ENCODE measurements at regions not wholly inside any gene's neighbourhood (a gene's known extent, or its start where the extent isn't known, plus 50 kb on each side); places are given as distances from the start of the nearest gene placed in this dataset.
"Not testable (repeated sequence)": the region's sequence is repeated elsewhere in the genome, so short reads cannot be mapped to it uniquely, and the experiment has no call there.

- no peaks in the 10 kb centered on the region for H3K27me3 Mint-ChIP-seq
- H3K4me1 Mint-ChIP-seq: no peaks in the 10 kb centered on the region
- H3K9me3 Mint-ChIP-seq: peaks cover 19% of the 10 kb centered on the region
Measured at GRCh38 chr2:57460396-57461276, 586.0 kb upstream of the VRK2 start.

GRCh38 chr2:57461624-57462023, 585.0 kb upstream of the VRK2 start:
- Mint-ChIP-seq H3K36me3 (no peaks in the 10 kb centered on the region), H3K4me3 (no peak overlapping the region), H3K27me3 (no peaks in the 10 kb centered on the region), H3K27ac (no peak overlapping the region), H3K9me3 (peaks cover 20% of the 10 kb centered on the region), H3K4me1 (no peaks in the 10 kb centered on the region)

More at GRCh38 chr2:57460396-57461276, 586.0 kb upstream of the VRK2 start:
- no peak overlapping the region for H3K27ac Mint-ChIP-seq
- H3K36me3 Mint-ChIP-seq: no peaks in the 10 kb centered on the region
- no peak overlapping the region for H3K4me3 Mint-ChIP-seq

GRCh38 chr2:57465067-57465466, 581.5 kb upstream of the VRK2 start:
- H3K36me3 Mint-ChIP-seq: no peaks in the 10 kb centered on the region

GRCh38 chr2:57465967-57466366, 580.6 kb upstream of the VRK2 start:
- Mint-ChIP-seq H3K27me3 (no peaks in the 10 kb centered on the region), H3K4me1 (no peaks in the 10 kb centered on the region), H3K4me3 (no peak overlapping the region), H3K36me3 (no peaks in the 10 kb centered on the region), H3K9me3 (peaks cover 5% of the 10 kb centered on the region), H3K27ac (no peak overlapping the region)

More at GRCh38 chr2:57465067-57465466, 581.5 kb upstream of the VRK2 start:
- no peaks in the 10 kb centered on the region for H3K27me3 Mint-ChIP-seq
- no peak overlapping the region for H3K4me3 Mint-ChIP-seq
- no peak overlapping the region for H3K27ac Mint-ChIP-seq
- peaks cover 5% of the 10 kb centered on the region for H3K9me3 Mint-ChIP-seq
- H3K4me1 Mint-ChIP-seq: no peaks in the 10 kb centered on the region

GRCh38 chr2:57475391-57475790, 571.2 kb upstream of the VRK2 start:
- Mint-ChIP-seq H3K36me3 (no peaks in the 10 kb centered on the region), H3K4me3 (no peak overlapping the region), H3K4me1 (no peaks in the 10 kb centered on the region), H3K9me3 (peaks cover 4% of the 10 kb centered on the region), H3K27me3 (peaks cover 2% of the 10 kb centered on the region), H3K27ac (no peak overlapping the region)

- Mint-ChIP-seq H3K9me3 (peaks cover 4% of the 10 kb centered on the region), H3K36me3 (no peaks in the 10 kb centered on the region)
Measured at GRCh38 chr2:57479981-57480380, 566.6 kb upstream of the VRK2 start.

GRCh38 chr2:57488061-57488460, 558.5 kb upstream of the VRK2 start:
- H3K4me1 Mint-ChIP-seq: no peaks in the 10 kb centered on the region
- H3K9me3 Mint-ChIP-seq: no peaks in the 10 kb centered on the region
- no peaks in the 10 kb centered on the region for H3K36me3 Mint-ChIP-seq
- H3K27me3 Mint-ChIP-seq: no peaks in the 10 kb centered on the region
- no peak overlapping the region for H3K4me3 Mint-ChIP-seq
- H3K27ac Mint-ChIP-seq: no peak overlapping the region

More at GRCh38 chr2:57479981-57480380, 566.6 kb upstream of the VRK2 start:
- H3K27me3 Mint-ChIP-seq: peaks cover 2% of the 10 kb centered on the region
- no peaks in the 10 kb centered on the region for H3K4me1 Mint-ChIP-seq
- no peak overlapping the region for H3K27ac Mint-ChIP-seq
- H3K4me3 Mint-ChIP-seq: no peak overlapping the region

GRCh38 chr2:57490741-57491140, 555.9 kb upstream of the VRK2 start:
- no peaks in the 10 kb centered on the region for H3K9me3 Mint-ChIP-seq
- H3K27ac Mint-ChIP-seq: no peak overlapping the region
- H3K4me3 Mint-ChIP-seq: no peak overlapping the region
- H3K36me3 Mint-ChIP-seq: no peaks in the 10 kb centered on the region
- H3K4me1 Mint-ChIP-seq: no peaks in the 10 kb centered on the region
- no peaks in the 10 kb centered on the region for H3K27me3 Mint-ChIP-seq

- no peaks in the 10 kb centered on the region for H3K36me3 Mint-ChIP-seq
- no peaks in the 10 kb centered on the region for H3K27me3 Mint-ChIP-seq
Measured at GRCh38 chr2:57491213-57491612, 555.4 kb upstream of the VRK2 start.

GRCh38 chr2:57493966-57494365, 552.6 kb upstream of the VRK2 start:
- H3K36me3 Mint-ChIP-seq, H3K4me1 Mint-ChIP-seq, H3K27me3 Mint-ChIP-seq, H3K9me3 Mint-ChIP-seq, H3K4me3 Mint-ChIP-seq, H3K27ac Mint-ChIP-seq: not testable (repeated sequence)

More at GRCh38 chr2:57491213-57491612, 555.4 kb upstream of the VRK2 start:
- no peaks in the 10 kb centered on the region for H3K4me1 Mint-ChIP-seq
- H3K27ac Mint-ChIP-seq: no peak overlapping the region
- no peak overlapping the region for H3K4me3 Mint-ChIP-seq
- H3K9me3 Mint-ChIP-seq: no peaks in the 10 kb centered on the region

GRCh38 chr2:57497489-57498096, 549.0 kb upstream of the VRK2 start:
- Mint-ChIP-seq H3K27ac (no peak overlapping the region), H3K4me3 (no peak overlapping the region), H3K27me3 (no peaks in the 10 kb centered on the region), H3K36me3 (no peaks in the 10 kb centered on the region), H3K9me3 (no peaks in the 10 kb centered on the region), H3K4me1 (no peaks in the 10 kb centered on the region)

- H3K36me3 Mint-ChIP-seq: no peaks in the 10 kb centered on the region
- no peaks in the 10 kb centered on the region for H3K9me3 Mint-ChIP-seq
- H3K4me1 Mint-ChIP-seq: no peaks in the 10 kb centered on the region
- no peaks in the 10 kb centered on the region for H3K27me3 Mint-ChIP-seq
- no peak overlapping the region for H3K4me3 Mint-ChIP-seq
- H3K27ac Mint-ChIP-seq: no peak overlapping the region
Measured at GRCh38 chr2:57504787-57505186, 541.8 kb upstream of the VRK2 start.

- Mint-ChIP-seq H3K36me3 (no peaks in the 10 kb centered on the region), H3K27ac (no peak overlapping the region), H3K4me1 (no peaks in the 10 kb centered on the region), H3K4me3 (no peak overlapping the region), H3K9me3 (no peaks in the 10 kb centered on the region), H3K27me3 (peaks cover 4% of the 10 kb centered on the region)
Measured at GRCh38 chr2:57509189-57509588, 537.4 kb upstream of the VRK2 start.

GRCh38 chr2:57510704-57511103, 535.9 kb upstream of the VRK2 start:
- Mint-ChIP-seq H3K9me3 (no peaks in the 10 kb centered on the region), H3K27ac (no peak overlapping the region), H3K36me3 (no peaks in the 10 kb centered on the region), H3K4me1 (no peaks in the 10 kb centered on the region), H3K4me3 (no peak overlapping the region), H3K27me3 (peaks cover 4% of the 10 kb centered on the region)

- H3K9me3 Mint-ChIP-seq: no peaks in the 10 kb centered on the region
- H3K27me3 Mint-ChIP-seq: peaks cover 3% of the 10 kb centered on the region
- H3K4me1 Mint-ChIP-seq: no peaks in the 10 kb centered on the region
Measured at GRCh38 chr2:57515366-57515765, 531.2 kb upstream of the VRK2 start.

GRCh38 chr2:57516698-57517340, 529.8 kb upstream of the VRK2 start:
- no peaks in the 10 kb centered on the region for H3K36me3 Mint-ChIP-seq
- H3K27ac Mint-ChIP-seq: no peak overlapping the region
- H3K9me3 Mint-ChIP-seq: no peaks in the 10 kb centered on the region
- peaks cover 3% of the 10 kb centered on the region for H3K27me3 Mint-ChIP-seq
- H3K4me3 Mint-ChIP-seq: no peak overlapping the region
- no peaks in the 10 kb centered on the region for H3K4me1 Mint-ChIP-seq

More at GRCh38 chr2:57515366-57515765, 531.2 kb upstream of the VRK2 start:
- Mint-ChIP-seq H3K36me3 (no peaks in the 10 kb centered on the region), H3K4me3 (no peak overlapping the region), H3K27ac (no peak overlapping the region)

Data from activated naive CD4-positive, alpha-beta T cell treated with anti-CD3 and anti-CD28 coated beads, Interleukin-2, amount 50 U/mL, for 24 hours (primary cell).